ENCODE measurements at regions not wholly inside any gene's neighbourhood (a gene's known extent, or its start where the extent isn't known, plus 50 kb on each side); places are given as distances from the start of the nearest gene placed in this dataset.
A peak's percentile ranks its signal among the peaks of the same experiment; 100 is the strongest.

DNA sequence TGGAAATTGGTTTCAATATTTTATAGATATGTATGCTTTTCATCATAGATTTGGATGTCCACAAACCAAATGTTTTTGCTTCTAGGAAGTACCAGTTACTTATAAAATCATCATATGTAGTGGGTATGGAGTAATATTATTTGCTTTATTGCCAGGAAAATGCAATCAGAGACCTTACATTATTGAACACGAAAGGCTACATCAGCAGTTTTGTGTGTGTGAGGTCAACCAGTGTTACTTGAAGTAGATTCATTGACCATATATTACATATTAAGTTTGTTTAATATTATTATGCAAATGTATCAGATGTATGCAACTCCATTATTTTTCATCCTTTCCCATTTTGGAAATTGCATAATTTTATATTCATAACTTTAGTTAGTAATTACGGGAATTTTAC lies 219.1 kb upstream of the MMADHC start:
- TF ChIP-seq, protein P1, sequence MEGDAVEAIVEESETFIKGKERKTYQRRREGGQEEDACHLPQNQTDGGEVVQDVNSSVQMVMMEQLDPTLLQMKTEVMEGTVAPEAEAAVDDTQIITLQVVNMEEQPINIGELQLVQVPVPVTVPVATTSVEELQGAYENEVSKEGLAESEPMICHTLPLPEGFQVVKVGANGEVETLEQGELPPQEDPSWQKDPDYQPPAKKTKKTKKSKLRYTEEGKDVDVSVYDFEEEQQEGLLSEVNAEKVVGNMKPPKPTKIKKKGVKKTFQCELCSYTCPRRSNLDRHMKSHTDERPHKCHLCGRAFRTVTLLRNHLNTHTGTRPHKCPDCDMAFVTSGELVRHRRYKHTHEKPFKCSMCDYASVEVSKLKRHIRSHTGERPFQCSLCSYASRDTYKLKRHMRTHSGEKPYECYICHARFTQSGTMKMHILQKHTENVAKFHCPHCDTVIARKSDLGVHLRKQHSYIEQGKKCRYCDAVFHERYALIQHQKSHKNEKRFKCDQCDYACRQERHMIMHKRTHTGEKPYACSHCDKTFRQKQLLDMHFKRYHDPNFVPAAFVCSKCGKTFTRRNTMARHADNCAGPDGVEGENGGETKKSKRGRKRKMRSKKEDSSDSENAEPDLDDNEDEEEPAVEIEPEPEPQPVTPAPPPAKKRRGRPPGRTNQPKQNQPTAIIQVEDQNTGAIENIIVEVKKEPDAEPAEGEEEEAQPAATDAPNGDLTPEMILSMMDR (IDR thresholded peaks at IDR 0.05), result no peak

DNA sequence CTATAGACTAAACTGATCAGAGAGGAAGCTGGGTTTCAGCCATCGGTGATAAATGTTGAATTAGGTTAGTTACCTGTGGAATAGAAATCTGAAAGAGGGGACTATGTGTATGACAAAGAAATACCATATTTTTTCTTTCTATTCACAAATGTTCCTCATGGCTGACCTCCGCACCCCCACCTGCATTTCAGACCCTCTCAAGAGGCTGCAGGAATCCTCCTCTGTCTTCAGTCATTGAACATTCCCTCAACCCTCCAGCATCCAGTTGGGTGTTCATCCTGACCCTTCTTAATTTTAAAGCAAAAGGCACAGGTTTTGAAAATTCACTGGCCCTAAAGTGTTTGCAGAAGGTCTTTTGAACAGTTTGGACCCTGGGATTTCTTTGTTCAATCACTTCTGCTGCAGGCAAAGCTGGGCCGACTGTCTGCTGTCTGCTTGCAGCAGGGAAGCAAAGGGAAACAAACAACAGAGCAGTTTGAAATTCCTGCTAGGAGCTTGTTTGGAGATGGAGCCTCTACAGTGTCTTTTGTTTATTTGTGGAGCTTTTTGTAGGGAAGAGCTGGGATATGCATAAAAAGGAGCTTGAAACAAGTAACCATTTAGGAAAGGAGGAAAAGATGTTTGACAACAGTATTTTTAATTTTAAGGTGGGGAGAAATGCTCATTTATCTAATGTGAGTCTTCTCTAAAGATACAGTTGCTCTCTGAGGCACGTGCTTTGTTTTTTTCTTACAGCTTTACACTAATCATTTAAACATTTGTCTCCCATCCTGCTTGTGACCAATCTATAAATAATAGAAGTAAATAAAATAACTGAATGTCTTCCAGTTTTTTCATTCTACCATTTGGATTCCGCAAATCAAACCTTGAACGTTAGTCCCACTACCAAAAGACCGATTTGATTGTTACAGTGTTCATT lies 213.3 kb upstream of the MMADHC start:
- H3K27me3 ChIP-seq, result no peaks in the 10 kb centered on the region
- H3K9me3 ChIP-seq, result no peaks in the 10 kb centered on the region
- H3K36me3 ChIP-seq, result no peaks in the 10 kb centered on the region
- ATAC-seq (no peak), FAIRE-seq (no peak), DNase-seq (no peak)
- intact Hi-C loops (cut with DNase I), result loop anchor here in 1 of 3 donors (10.0 kb wide), 1 partner anchor 684 kb away; the partner anchor contains the start of gene RND3
- TF ChIP-seq, protein P1 (IDR thresholded peaks at IDR 0.05), result no peak
- no peaks in the 10 kb centered on the region for H3K4me1 ChIP-seq
- WGBS, 2 donors, result 71 to 78% methylated on average over 7 of the region's 7 CpGs
- H3K27ac ChIP-seq, result no peak overlapping the region
- no peak overlapping the region for H3K4me3 ChIP-seq

More for the DNA sequence above, 219.1 kb upstream of the MMADHC start:
- no peak overlapping the region for H3K4me3 ChIP-seq
- intact Hi-C loops (cut with DNase I), result loop anchor here in 1 of 3 donors (10.0 kb wide), 1 partner anchor 678 kb away; the partner anchor contains the start of gene RND3
- H3K4me1 ChIP-seq, result no peaks in the 10 kb centered on the region
- FAIRE-seq (no peak), DNase-seq (no peak), ATAC-seq (no peak)
- 80 to 90% methylated on average over 2 of the region's 2 CpGs for WGBS, 2 donors
- no peak overlapping the region for H3K27ac ChIP-seq
- no peaks in the 10 kb centered on the region for H3K36me3 ChIP-seq
- H3K27me3 ChIP-seq, result no peaks in the 10 kb centered on the region
- H3K9me3 ChIP-seq, result no peaks in the 10 kb centered on the region

DNA sequence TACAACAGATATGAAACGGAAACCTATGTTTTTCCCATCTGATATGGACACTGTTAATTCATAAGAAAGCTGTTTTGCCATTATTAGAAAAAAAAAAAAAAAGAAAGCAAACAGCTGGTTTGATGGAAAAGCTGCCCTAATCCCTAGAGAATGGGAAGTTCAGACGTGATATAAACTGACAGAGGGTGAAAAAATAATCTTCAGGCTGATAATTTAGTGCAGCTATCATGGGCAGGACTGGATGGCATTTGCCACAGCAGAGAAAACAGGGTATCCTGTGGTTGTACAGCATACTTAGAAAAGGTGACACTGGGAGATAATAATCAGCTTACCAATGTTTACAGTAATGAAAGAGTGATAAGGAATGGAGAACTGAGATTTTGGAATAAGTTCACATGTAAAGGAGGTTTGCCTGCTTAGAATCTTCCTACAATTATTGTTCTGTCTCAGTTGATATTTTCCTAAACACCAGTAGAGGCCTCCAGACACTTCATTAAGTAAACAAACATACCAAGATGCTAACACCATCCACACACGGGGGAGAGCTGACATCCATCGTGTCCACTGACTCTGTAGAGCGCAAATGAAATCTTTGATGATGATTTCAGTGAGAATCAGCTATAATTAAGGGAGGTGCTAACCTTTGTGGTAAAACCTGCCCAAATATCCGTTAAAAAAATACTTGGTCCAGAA lies 211.6 kb upstream of the MMADHC start:
- DNase-seq, result no peak

DNA sequence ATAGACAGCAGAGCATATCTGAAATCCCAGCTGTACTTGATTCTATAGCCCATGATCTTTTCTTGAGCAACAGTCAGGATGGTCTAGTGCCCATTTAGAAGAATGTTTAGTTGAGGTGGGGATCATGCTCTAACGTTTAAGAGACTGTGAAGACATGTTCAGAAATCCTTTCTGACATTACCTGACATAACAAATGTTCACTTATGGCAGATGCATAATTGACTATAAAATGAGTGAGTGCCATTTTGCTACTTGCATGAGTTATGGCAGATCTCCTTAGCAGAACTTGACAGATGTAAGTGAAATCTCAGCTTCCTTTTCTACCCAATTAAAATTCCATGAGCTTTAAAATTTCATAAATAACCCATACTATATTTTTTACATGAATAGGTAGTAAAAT lies 209.5 kb upstream of the MMADHC start:
- 43 to 44% methylated on average over 1 of the region's 1 CpG for WGBS, 2 donors
- no peaks in the 10 kb centered on the region for H3K36me3 ChIP-seq
- no peak overlapping the region for H3K27ac ChIP-seq
- no peaks in the 10 kb centered on the region for H3K27me3 ChIP-seq
- no peak overlapping the region for H3K4me3 ChIP-seq
- TF ChIP-seq, protein P1 (IDR thresholded peaks at IDR 0.05), result no peak
- H3K4me1 ChIP-seq, result no peaks in the 10 kb centered on the region
- intact Hi-C loops (cut with DNase I), result no loop called here
- H3K9me3 ChIP-seq, result no peaks in the 10 kb centered on the region
- DNase-seq, result no peak
- ATAC-seq, result no peak
- FAIRE-seq, result no peak

More for the DNA sequence above, 211.6 kb upstream of the MMADHC start:
- no peaks in the 10 kb centered on the region for H3K4me1 ChIP-seq
- intact Hi-C loops (cut with DNase I), result no loop called here
- TF ChIP-seq, protein P1 (IDR thresholded peaks at IDR 0.05), result no peak
- no peak overlapping the region for H3K27ac ChIP-seq
- no peak for FAIRE-seq
- H3K9me3 ChIP-seq, result no peaks in the 10 kb centered on the region
- peak in 3 of 4 donors; percentile 57 to 74 (median 62) for ATAC-seq
- 23 to 29% methylated on average over 6 of the region's 6 CpGs for WGBS, 2 donors
- H3K27me3 ChIP-seq, result no peaks in the 10 kb centered on the region
- no peaks in the 10 kb centered on the region for H3K36me3 ChIP-seq
- no peak overlapping the region for H3K4me3 ChIP-seq
